ENCODE measurements at regions not wholly inside any gene's neighbourhood (a gene's known extent, or its start where the extent isn't known, plus 50 kb on each side); places are given as distances from the start of the nearest gene placed in this dataset.
A peak's percentile ranks its signal among the peaks of the same experiment; 100 is the strongest.

GRCh38 chr2:67565761-67566160 lies 168.6 kb downstream of the ETAA1 start:
- no peaks in the 10 kb centered on the region for H3K36me3 ChIP-seq (ENCODE audit: control insufficient read depth in 2 of 2, insufficient read depth in 2 of 2, low read length in 1 of 2)
- no peak overlapping the region for H3K27ac ChIP-seq (ENCODE audit: low read depth in 2 of 2, low read length in 1 of 2)

GRCh38 chr2:67566285-67566684 lies 169.2 kb downstream of the ETAA1 start:
- H3K27me3 ChIP-seq (ENCODE audit: control insufficient read depth in 1 of 2, insufficient read depth in 2 of 2, low read length in 2 of 2), result no peaks in the 10 kb centered on the region

More at GRCh38 chr2:67565761-67566160, 168.6 kb downstream of the ETAA1 start:
- H3K4me1 ChIP-seq (ENCODE audit: control insufficient read depth in 2 of 2, insufficient read depth in 2 of 2, low read length in 1 of 2), result no peaks in the 10 kb centered on the region
- no peak overlapping the region for H3K4me3 ChIP-seq (ENCODE audit: low read depth in 1 of 2, low read length in 2 of 2)
- H3K9me3 ChIP-seq (ENCODE audit: control insufficient read depth in 2 of 2, insufficient read depth in 1 of 2, low read depth in 1 of 2, low read length in 1 of 2), result no peaks in the 10 kb centered on the region
- 61 to 75% methylated on average over 6 of the region's 6 CpGs for WGBS, 2 donors
- no peaks in the 10 kb centered on the region for H3K27me3 ChIP-seq (ENCODE audit: control insufficient read depth in 1 of 2, insufficient read depth in 2 of 2, low read length in 2 of 2)

GRCh38 chr2:67566958-67567635 lies 170.0 kb downstream of the ETAA1 start:
- Histone ChIP-seq H3K4me1 (ENCODE audit: control insufficient read depth in 2 of 2, insufficient read depth in 2 of 2, low read length in 1 of 2) (no peaks in the 10 kb centered on the region), H3K9me3 (ENCODE audit: control insufficient read depth in 2 of 2, insufficient read depth in 1 of 2, low read depth in 1 of 2, low read length in 1 of 2) (no peaks in the 10 kb centered on the region), H3K36me3 (ENCODE audit: control insufficient read depth in 2 of 2, insufficient read depth in 2 of 2, low read length in 1 of 2) (no peaks in the 10 kb centered on the region), H3K27ac (ENCODE audit: low read depth in 2 of 2, low read length in 1 of 2) (no peak overlapping the region), H3K27me3 (ENCODE audit: control insufficient read depth in 1 of 2, insufficient read depth in 2 of 2, low read length in 2 of 2) (no peaks in the 10 kb centered on the region), H3K4me3 (ENCODE audit: low read depth in 1 of 2, low read length in 2 of 2) (no peak overlapping the region)
- 82 to 86% methylated on average over 5 of the region's 5 CpGs for WGBS, 2 donors

More at GRCh38 chr2:67566285-67566684, 169.2 kb downstream of the ETAA1 start:
- no peaks in the 10 kb centered on the region for H3K36me3 ChIP-seq (ENCODE audit: control insufficient read depth in 2 of 2, insufficient read depth in 2 of 2, low read length in 1 of 2)
- no peaks in the 10 kb centered on the region for H3K4me1 ChIP-seq (ENCODE audit: control insufficient read depth in 2 of 2, insufficient read depth in 2 of 2, low read length in 1 of 2)
- H3K9me3 ChIP-seq (ENCODE audit: control insufficient read depth in 2 of 2, insufficient read depth in 1 of 2, low read depth in 1 of 2, low read length in 1 of 2), result no peaks in the 10 kb centered on the region
- H3K4me3 ChIP-seq (ENCODE audit: low read depth in 1 of 2, low read length in 2 of 2), result no peak overlapping the region
- no peak overlapping the region for H3K27ac ChIP-seq (ENCODE audit: low read depth in 2 of 2, low read length in 1 of 2)

- H3K27ac ChIP-seq (ENCODE audit: low read depth in 2 of 2, low read length in 1 of 2), result no peak overlapping the region
- H3K27me3 ChIP-seq (ENCODE audit: control insufficient read depth in 1 of 2, insufficient read depth in 2 of 2, low read length in 2 of 2), result no peaks in the 10 kb centered on the region
- H3K4me1 ChIP-seq (ENCODE audit: control insufficient read depth in 2 of 2, insufficient read depth in 2 of 2, low read length in 1 of 2), result no peaks in the 10 kb centered on the region
- H3K9me3 ChIP-seq (ENCODE audit: control insufficient read depth in 2 of 2, insufficient read depth in 1 of 2, low read depth in 1 of 2, low read length in 1 of 2), result no peaks in the 10 kb centered on the region
- no peaks in the 10 kb centered on the region for H3K36me3 ChIP-seq (ENCODE audit: control insufficient read depth in 2 of 2, insufficient read depth in 2 of 2, low read length in 1 of 2)
- no peak overlapping the region for H3K4me3 ChIP-seq (ENCODE audit: low read depth in 1 of 2, low read length in 2 of 2)
Measured at GRCh38 chr2:67567886-67568285, 170.8 kb downstream of the ETAA1 start.

GRCh38 chr2:67570611-67571010 lies 173.5 kb downstream of the ETAA1 start:
- H3K36me3 ChIP-seq (ENCODE audit: control insufficient read depth in 2 of 2, insufficient read depth in 2 of 2, low read length in 1 of 2), result no peaks in the 10 kb centered on the region
- 46 to 85% methylated on average over 2 of the region's 2 CpGs for WGBS, 2 donors
- H3K27ac ChIP-seq (ENCODE audit: low read depth in 2 of 2, low read length in 1 of 2), result no peak overlapping the region
- no peak overlapping the region for H3K4me3 ChIP-seq (ENCODE audit: low read depth in 1 of 2, low read length in 2 of 2)
- H3K4me1 ChIP-seq (ENCODE audit: control insufficient read depth in 2 of 2, insufficient read depth in 2 of 2, low read length in 1 of 2), result peaks cover 3 to 4% of the 10 kb centered on the region in 2 donors
- no peaks in the 10 kb centered on the region for H3K27me3 ChIP-seq (ENCODE audit: control insufficient read depth in 1 of 2, insufficient read depth in 2 of 2, low read length in 2 of 2)
- H3K9me3 ChIP-seq (ENCODE audit: control insufficient read depth in 2 of 2, insufficient read depth in 1 of 2, low read depth in 1 of 2, low read length in 1 of 2), result no peaks in the 10 kb centered on the region

- Histone ChIP-seq H3K4me1 (ENCODE audit: control insufficient read depth in 2 of 2, insufficient read depth in 2 of 2, low read length in 1 of 2) (peaks cover 3 to 4% of the 10 kb centered on the region in 2 donors), H3K9me3 (ENCODE audit: control insufficient read depth in 2 of 2, insufficient read depth in 1 of 2, low read depth in 1 of 2, low read length in 1 of 2) (no peaks in the 10 kb centered on the region), H3K27me3 (ENCODE audit: control insufficient read depth in 1 of 2, insufficient read depth in 2 of 2, low read length in 2 of 2) (no peaks in the 10 kb centered on the region), H3K36me3 (ENCODE audit: control insufficient read depth in 2 of 2, insufficient read depth in 2 of 2, low read length in 1 of 2) (no peaks in the 10 kb centered on the region), H3K27ac (ENCODE audit: low read depth in 2 of 2, low read length in 1 of 2) (no peak overlapping the region), H3K4me3 (ENCODE audit: low read depth in 1 of 2, low read length in 2 of 2) (no peak overlapping the region)
Measured at GRCh38 chr2:67571785-67572718, 174.9 kb downstream of the ETAA1 start.

- no peaks in the 10 kb centered on the region for H3K27me3 ChIP-seq (ENCODE audit: control insufficient read depth in 1 of 2, insufficient read depth in 2 of 2, low read length in 2 of 2)
- 53 to 60% methylated on average over 3 of the region's 3 CpGs for WGBS, 2 donors
- no peaks in the 10 kb centered on the region for H3K36me3 ChIP-seq (ENCODE audit: control insufficient read depth in 2 of 2, insufficient read depth in 2 of 2, low read length in 1 of 2)
- peak overlapping the region in 1 of 2 donors; percentile 2 for H3K27ac ChIP-seq (ENCODE audit: low read depth in 2 of 2, low read length in 1 of 2)
- no peaks in the 10 kb centered on the region for H3K9me3 ChIP-seq (ENCODE audit: control insufficient read depth in 2 of 2, insufficient read depth in 1 of 2, low read depth in 1 of 2, low read length in 1 of 2)
- H3K4me1 ChIP-seq (ENCODE audit: control insufficient read depth in 2 of 2, insufficient read depth in 2 of 2, low read length in 1 of 2), result peaks cover 3 to 4% of the 10 kb centered on the region in 2 donors
- no peak overlapping the region for H3K4me3 ChIP-seq (ENCODE audit: low read depth in 1 of 2, low read length in 2 of 2)
Measured at GRCh38 chr2:67572721-67573435, 175.7 kb downstream of the ETAA1 start.

- Histone ChIP-seq H3K27me3 (ENCODE audit: control insufficient read depth in 1 of 2, insufficient read depth in 2 of 2, low read length in 2 of 2) (no peaks in the 10 kb centered on the region), H3K9me3 (ENCODE audit: control insufficient read depth in 2 of 2, insufficient read depth in 1 of 2, low read depth in 1 of 2, low read length in 1 of 2) (no peaks in the 10 kb centered on the region), H3K4me3 (ENCODE audit: low read depth in 1 of 2, low read length in 2 of 2) (no peak overlapping the region), H3K36me3 (ENCODE audit: control insufficient read depth in 2 of 2, insufficient read depth in 2 of 2, low read length in 1 of 2) (no peaks in the 10 kb centered on the region), H3K27ac (ENCODE audit: low read depth in 2 of 2, low read length in 1 of 2) (no peak overlapping the region), H3K4me1 (ENCODE audit: control insufficient read depth in 2 of 2, insufficient read depth in 2 of 2, low read length in 1 of 2) (peaks cover 3 to 4% of the 10 kb centered on the region in 2 donors)
- 55 to 58% methylated on average over 2 of the region's 2 CpGs for whole genome bisulfite sequencing, 2 donors
Measured at GRCh38 chr2:67574230-67574629, 177.1 kb downstream of the ETAA1 start.

GRCh38 chr2:67576226-67576625 lies 179.1 kb downstream of the ETAA1 start:
- 63 to 67% methylated on average over 2 of the region's 2 CpGs for WGBS, 2 donors
- Histone ChIP-seq H3K9me3 (ENCODE audit: control insufficient read depth in 2 of 2, insufficient read depth in 1 of 2, low read depth in 1 of 2, low read length in 1 of 2) (no peaks in the 10 kb centered on the region), H3K27me3 (ENCODE audit: control insufficient read depth in 1 of 2, insufficient read depth in 2 of 2, low read length in 2 of 2) (no peaks in the 10 kb centered on the region), H3K4me3 (ENCODE audit: low read depth in 1 of 2, low read length in 2 of 2) (no peak overlapping the region), H3K4me1 (ENCODE audit: control insufficient read depth in 2 of 2, insufficient read depth in 2 of 2, low read length in 1 of 2) (peaks cover 3 to 4% of the 10 kb centered on the region in 2 donors), H3K36me3 (ENCODE audit: control insufficient read depth in 2 of 2, insufficient read depth in 2 of 2, low read length in 1 of 2) (no peaks in the 10 kb centered on the region), H3K27ac (ENCODE audit: low read depth in 2 of 2, low read length in 1 of 2) (no peak overlapping the region)

Measured in esophagus (tissue), 2 donors.